Activated T-helper 17 cell treated with anti-CD3 and anti-CD28 coated beads, Interleukin-2, amount 50 U/mL, for 72 hours (primary cell): ENCODE measurements at regions not wholly inside any gene's neighbourhood (a gene's known extent, or its start where the extent isn't known, plus 50 kb on each side); places are given as distances from the start of the nearest gene placed in this dataset.
"Not testable (repeated sequence)": the region's sequence is repeated elsewhere in the genome, so short reads cannot be mapped to it uniquely, and the experiment has no call there.

Experiments used
- ATAC-seq: fragments of 150-1000 bp; cut with Tn5 transposase; replicated peaks from 2 replicates; pipeline ENCODE4 v1.10.0; 2021; ENCODE audit warnings: mild to moderate bottlenecking, moderate library complexity
- H3K27ac Mint-ChIP-seq: one replicate; pipeline ENCODE4 v1.8.0; 2022; ENCODE audit warnings: mixed read lengths
- H3K27me3 Mint-ChIP-seq: one replicate; pipeline ENCODE4 v1.8.0; 2022; ENCODE audit warnings: mixed read lengths
- H3K36me3 Mint-ChIP-seq: one replicate; pipeline ENCODE4 v1.8.0; 2022; ENCODE audit warnings: low read depth, mild to moderate bottlenecking, mixed read lengths
- H3K4me1 Mint-ChIP-seq: one replicate; pipeline ENCODE4 v1.8.0; 2022; ENCODE audit warnings: mixed read lengths
- H3K4me3 Mint-ChIP-seq: one replicate; pipeline ENCODE4 v1.8.0; 2022; ENCODE audit warnings: mild to moderate bottlenecking, mixed read lengths
- H3K9me3 Mint-ChIP-seq: one replicate; pipeline ENCODE4 v1.8.0; 2022; ENCODE audit warnings: mixed read lengths

- no peak for ATAC-seq
- H3K27ac Mint-ChIP-seq: no peak overlapping the region
- peaks cover 10% of the 10 kb centered on the region for H3K9me3 Mint-ChIP-seq
- H3K4me1 Mint-ChIP-seq: no peaks in the 10 kb centered on the region
- no peak overlapping the region for H3K4me3 Mint-ChIP-seq
- H3K36me3 Mint-ChIP-seq: no peaks in the 10 kb centered on the region
- no peaks in the 10 kb centered on the region for H3K27me3 Mint-ChIP-seq
Observed at GRCh38 chr1:187921426-187921825, 1092.7 kb downstream of the PLA2G4A start.

- Mint-ChIP-seq H3K9me3 (peaks cover 5% of the 10 kb centered on the region), H3K27me3 (no peaks in the 10 kb centered on the region), H3K4me1 (no peaks in the 10 kb centered on the region), H3K36me3 (no peaks in the 10 kb centered on the region), H3K4me3 (no peak overlapping the region), H3K27ac (no peak overlapping the region)
- no peak for ATAC-seq
Observed at GRCh38 chr1:187922255-187922654, 1093.5 kb downstream of the PLA2G4A start.

GRCh38 chr1:187924252-187924651 lies 1095.5 kb downstream of the PLA2G4A start:
- H3K9me3 Mint-ChIP-seq: peaks cover 5% of the 10 kb centered on the region
- no peaks in the 10 kb centered on the region for H3K4me1 Mint-ChIP-seq
- H3K36me3 Mint-ChIP-seq: no peaks in the 10 kb centered on the region
- H3K27ac Mint-ChIP-seq: no peak overlapping the region
- H3K4me3 Mint-ChIP-seq: no peak overlapping the region
- ATAC-seq: no peak
- no peaks in the 10 kb centered on the region for H3K27me3 Mint-ChIP-seq

GRCh38 chr1:187928288-187928687 lies 1099.5 kb downstream of the PLA2G4A start:
- ATAC-seq: no peak

GRCh38 chr1:187928696-187929095 lies 1099.9 kb downstream of the PLA2G4A start:
- H3K9me3 Mint-ChIP-seq: no peaks in the 10 kb centered on the region
- no peak overlapping the region for H3K27ac Mint-ChIP-seq
- ATAC-seq: no peak
- no peaks in the 10 kb centered on the region for H3K4me1 Mint-ChIP-seq
- H3K27me3 Mint-ChIP-seq: no peaks in the 10 kb centered on the region
- H3K36me3 Mint-ChIP-seq: no peaks in the 10 kb centered on the region
- H3K4me3 Mint-ChIP-seq: no peak overlapping the region

More at GRCh38 chr1:187928288-187928687, 1099.5 kb downstream of the PLA2G4A start:
- Mint-ChIP-seq H3K9me3 (no peaks in the 10 kb centered on the region), H3K4me3 (no peak overlapping the region), H3K27me3 (no peaks in the 10 kb centered on the region), H3K27ac (no peak overlapping the region), H3K36me3 (no peaks in the 10 kb centered on the region), H3K4me1 (no peaks in the 10 kb centered on the region)

- no peaks in the 10 kb centered on the region for H3K4me1 Mint-ChIP-seq
- no peaks in the 10 kb centered on the region for H3K27me3 Mint-ChIP-seq
Observed at GRCh38 chr1:187931776-187932175, 1103.0 kb downstream of the PLA2G4A start.

GRCh38 chr1:187933562-187934419 lies 1105.0 kb downstream of the PLA2G4A start:
- no peak for ATAC-seq
- Mint-ChIP-seq H3K27ac (no peak overlapping the region), H3K36me3 (no peaks in the 10 kb centered on the region), H3K9me3 (peaks cover 9% of the 10 kb centered on the region), H3K4me1 (no peaks in the 10 kb centered on the region), H3K4me3 (no peak overlapping the region), H3K27me3 (no peaks in the 10 kb centered on the region)

More at GRCh38 chr1:187931776-187932175, 1103.0 kb downstream of the PLA2G4A start:
- Mint-ChIP-seq H3K27ac (no peak overlapping the region), H3K36me3 (no peaks in the 10 kb centered on the region), H3K9me3 (peaks cover 6% of the 10 kb centered on the region), H3K4me3 (no peak overlapping the region)
- ATAC-seq: no peak

GRCh38 chr1:187936667-187937066 lies 1107.9 kb downstream of the PLA2G4A start:
- no peaks in the 10 kb centered on the region for H3K27me3 Mint-ChIP-seq
- no peak overlapping the region for H3K27ac Mint-ChIP-seq
- H3K9me3 Mint-ChIP-seq: peaks cover 9% of the 10 kb centered on the region
- H3K36me3 Mint-ChIP-seq: no peaks in the 10 kb centered on the region
- no peak for ATAC-seq
- H3K4me3 Mint-ChIP-seq: no peak overlapping the region
- H3K4me1 Mint-ChIP-seq: no peaks in the 10 kb centered on the region

- H3K4me3 Mint-ChIP-seq: no peak overlapping the region
- no peaks in the 10 kb centered on the region for H3K27me3 Mint-ChIP-seq
- H3K36me3 Mint-ChIP-seq: no peaks in the 10 kb centered on the region
- H3K4me1 Mint-ChIP-seq: no peaks in the 10 kb centered on the region
- peaks cover 11% of the 10 kb centered on the region for H3K9me3 Mint-ChIP-seq
- no peak overlapping the region for H3K27ac Mint-ChIP-seq
- no peak for ATAC-seq
Observed at GRCh38 chr1:187938092-187938491, 1109.3 kb downstream of the PLA2G4A start.

- H3K27me3 Mint-ChIP-seq: no peaks in the 10 kb centered on the region
- H3K4me3 Mint-ChIP-seq: no peak overlapping the region
- H3K36me3 Mint-ChIP-seq: no peaks in the 10 kb centered on the region
- no peak for ATAC-seq
- H3K4me1 Mint-ChIP-seq: no peaks in the 10 kb centered on the region
- H3K9me3 Mint-ChIP-seq: peaks cover 16% of the 10 kb centered on the region
- no peak overlapping the region for H3K27ac Mint-ChIP-seq
Observed at GRCh38 chr1:187942986-187943385, 1114.2 kb downstream of the PLA2G4A start.

GRCh38 chr1:187943606-187944403 lies 1115.1 kb downstream of the PLA2G4A start:
- Mint-ChIP-seq H3K4me1 (no peaks in the 10 kb centered on the region), H3K27me3 (no peaks in the 10 kb centered on the region), H3K36me3 (no peaks in the 10 kb centered on the region), H3K27ac (no peak overlapping the region), H3K4me3 (no peak overlapping the region), H3K9me3 (peaks cover 20% of the 10 kb centered on the region)
- no peak for ATAC-seq

GRCh38 chr1:187946661-187947060 lies 1117.9 kb downstream of the PLA2G4A start:
- not testable (repeated sequence) for ATAC-seq, H3K27me3 Mint-ChIP-seq

GRCh38 chr1:187947359-187947758 lies 1118.6 kb downstream of the PLA2G4A start:
- no peaks in the 10 kb centered on the region for H3K4me1 Mint-ChIP-seq
- H3K4me3 Mint-ChIP-seq: no peak overlapping the region
- H3K36me3 Mint-ChIP-seq: no peaks in the 10 kb centered on the region
- no peaks in the 10 kb centered on the region for H3K27me3 Mint-ChIP-seq
- no peak for ATAC-seq
- no peak overlapping the region for H3K27ac Mint-ChIP-seq
- H3K9me3 Mint-ChIP-seq: peaks cover 20% of the 10 kb centered on the region

More at GRCh38 chr1:187946661-187947060, 1117.9 kb downstream of the PLA2G4A start:
- not testable (repeated sequence) for H3K4me1 Mint-ChIP-seq, H3K4me3 Mint-ChIP-seq, H3K27ac Mint-ChIP-seq, H3K36me3 Mint-ChIP-seq
- peaks cover 20% of the 10 kb centered on the region for H3K9me3 Mint-ChIP-seq

- Mint-ChIP-seq H3K27ac (no peak overlapping the region), H3K4me1 (no peaks in the 10 kb centered on the region), H3K4me3 (no peak overlapping the region), H3K27me3 (no peaks in the 10 kb centered on the region), H3K36me3 (no peaks in the 10 kb centered on the region), H3K9me3 (peaks cover 16% of the 10 kb centered on the region)
- no peak for ATAC-seq
Observed at GRCh38 chr1:187948170-187948794, 1119.5 kb downstream of the PLA2G4A start.
